Erythroblast (primary cell): ENCODE measurements at regions not wholly inside any gene's neighbourhood (a gene's known extent, or its start where the extent isn't known, plus 50 kb on each side); places are given as distances from the start of the nearest gene placed in this dataset.

Experiments
- GATA1 ChIP-seq: IDR thresholded peaks from 2 replicates; pipeline ENCODE4 v1.6.1; 2011; ENCODE audit warnings: low read depth, mild to moderate bottlenecking, control low read depth, low read length, moderate library complexity
- POLR2A ChIP-seq: IDR thresholded peaks from 2 replicates; pipeline ENCODE4 v1.6.1; 2011; ENCODE audit warnings: mild to moderate bottlenecking, low read length

- TF ChIP-seq POLR2A (no peak), GATA1 (no peak)
Observed at GRCh38 chr5:67693956-67694809, 497.6 kb upstream of the CD180 start.
